Osteoblast (primary cell): ENCODE measurements at regions not wholly inside any gene's neighbourhood (a gene's known extent, or its start where the extent isn't known, plus 50 kb on each side); places are given as distances from the start of the nearest gene placed in this dataset. TPM values are rescaled to one million over a fixed set of nuclear protein-coding genes. Genes with fewer than 3 reads are reported as not detected.

ENCODE experiments used
- DNase-seq: peaks from one replicate; pipeline ENCODE4 v3.0.0; 2011; ENCODE audit warnings: low spot score, mixed read lengths; ENCODE audit not compliant: insufficient read length; ENCODE audit errors: missing footprints
- H2AFZ ChIP-seq: 2 replicates; pipeline ENCODE4 v1.6.0; 2011; ENCODE audit warnings: mild to moderate bottlenecking, low read length
- H3K27ac ChIP-seq: 2 replicates; pipeline ENCODE4 v1.5.1; 2011; ENCODE audit warnings: mild to moderate bottlenecking, low read depth, low read length, moderate library complexity
- H3K27me3 ChIP-seq: 2 replicates; pipeline ENCODE4 v1.6.0; 2012; ENCODE audit warnings: mild to moderate bottlenecking, control low read depth, inconsistent platforms, low read length, moderate library complexity; ENCODE audit not compliant: insufficient read depth
- H3K36me3 ChIP-seq: 2 replicates; pipeline ENCODE4 v1.5.1; 2011; ENCODE audit warnings: mild to moderate bottlenecking, low read length, control low read depth, moderate library complexity; ENCODE audit not compliant: insufficient read depth
- H3K4me1 ChIP-seq: 2 replicates; pipeline ENCODE4 v1.5.1; 2011; ENCODE audit warnings: mild to moderate bottlenecking, low read length, control low read depth, moderate library complexity; ENCODE audit not compliant: insufficient read depth
- H3K4me2 ChIP-seq: 2 replicates; pipeline ENCODE4 v1.6.0; 2011; ENCODE audit warnings: mild to moderate bottlenecking, low read length; ENCODE audit not compliant: insufficient read depth
- H3K4me3 ChIP-seq: fragments of 200-600 bp; sonication (generic); 3 replicates; pipeline ENCODE4 v1.5.1; 2012; ENCODE audit warnings: mild to moderate bottlenecking, low read length, inconsistent platforms; ENCODE audit not compliant: insufficient read depth
- H3K79me2 ChIP-seq: 2 replicates; pipeline ENCODE4 v1.6.0; 2012; ENCODE audit warnings: mild to moderate bottlenecking, low read length, control low read depth, inconsistent platforms; ENCODE audit not compliant: insufficient read depth
- H3K9me3 ChIP-seq: 2 replicates; pipeline ENCODE4 v1.5.1; 2011; ENCODE audit warnings: low read depth, low read length, control low read depth
- H4K20me1 ChIP-seq: 2 replicates; pipeline ENCODE4 v1.6.0; 2012; ENCODE audit warnings: mild to moderate bottlenecking, low read length, control low read depth; ENCODE audit not compliant: insufficient read depth
- CTCF ChIP-seq: IDR thresholded peaks from 2 replicates; pipeline ENCODE4 v1.5.1; 2011; ENCODE audit warnings: mild to moderate bottlenecking, low read depth, low read length, moderate library complexity; ENCODE audit errors: extremely low read depth
- small RNA-seq: library from RNA; depleted of rRNA; stranded (forward); fragments of <200 nt; gene quantifications from one replicate; pipeline ENCODE3, GENCODE V24; 2012

GRCh38 chr15:70150405-70150747 lies 52.7 kb upstream of the TLE3 start:
- peaks cover 6% of the 10 kb centered on the region for H3K27me3 ChIP-seq
- no peaks in the 10 kb centered on the region for H3K36me3 ChIP-seq
- DNase-seq: no peak
- H4K20me1 ChIP-seq: no peaks in the 10 kb centered on the region
- peaks cover 20% of the 10 kb centered on the region for H3K4me1 ChIP-seq
- TF ChIP-seq CTCF: no peak
- no peak overlapping the region for H3K4me2 ChIP-seq
- no peak overlapping the region for H2AFZ ChIP-seq
- H3K4me3 ChIP-seq: no peak overlapping the region
- H3K9me3 ChIP-seq: no peaks in the 10 kb centered on the region
- H3K79me2 ChIP-seq: no peaks in the 10 kb centered on the region
- H3K27ac ChIP-seq: no peak overlapping the region

GRCh38 chr15:70149667-70150404 lies 52.1 kb upstream of the TLE3 start:
- Histone ChIP-seq H3K27ac (no peak overlapping the region), H3K4me2 (no peak overlapping the region), H3K79me2 (no peaks in the 10 kb centered on the region), H3K4me3 (no peak overlapping the region), H3K4me1 (peaks cover 16% of the 10 kb centered on the region), H3K27me3 (peaks cover 6% of the 10 kb centered on the region), H4K20me1 (no peaks in the 10 kb centered on the region), H2AFZ (no peak overlapping the region), H3K36me3 (no peaks in the 10 kb centered on the region), H3K9me3 (no peaks in the 10 kb centered on the region)
- TF ChIP-seq CTCF: no peak
- no peak for DNase-seq

GRCh38 chr15:70147778-70148177 lies 50.1 kb upstream of the TLE3 start:
- no peak overlapping the region for H2AFZ ChIP-seq
- peaks cover 6% of the 10 kb centered on the region for H3K27me3 ChIP-seq
- H3K79me2 ChIP-seq: no peaks in the 10 kb centered on the region
- no peaks in the 10 kb centered on the region for H3K9me3 ChIP-seq
- H3K4me1 ChIP-seq: peaks cover 8% of the 10 kb centered on the region
- H3K27ac ChIP-seq: no peak overlapping the region
- H3K4me2 ChIP-seq: no peak overlapping the region
- no peaks in the 10 kb centered on the region for H3K36me3 ChIP-seq
- DNase-seq: no peak
- no peak for TF ChIP-seq CTCF
- no peak overlapping the region for H3K4me3 ChIP-seq
- H4K20me1 ChIP-seq: no peaks in the 10 kb centered on the region

Small RNA genes lying in the stretch of these regions (small RNA-seq; reads per million reads assigned to genes)
- not detected for gene RNU6-745P
